Endothelial cell of umbilical vein (primary cell): ENCODE measurements at regions not wholly inside any gene's neighbourhood (a gene's known extent, or its start where the extent isn't known, plus 50 kb on each side); places are given as distances from the start of the nearest gene placed in this dataset.

Experiments used
- BruUV-seq: library from RNA; stranded (reverse); fragments of 400-500 nt; replicated peaks from 2 replicates; lab custom pipeline; 2021; lab: Mats Ljungman, UMichigan
- CTCF ChIA-PET: fragments of 300-600, 350-600 bp; sonication (Branson Sonifier 250); formaldehyde crosslinking; loops from one replicate; lab custom pipeline; 2021; ENCODE audit warnings: antibody characterized with exemption, inconsistent platforms; lab: Charles Lee
- POLR2A ChIA-PET: fragments of 300-600, 350-600 bp; sonication (Branson Sonifier 250); formaldehyde crosslinking; loops from one replicate; lab custom pipeline; 2021; ENCODE audit warnings: antibody characterized with exemption, inconsistent platforms; lab: Charles Lee
- DNase-seq: peaks from one replicate; pipeline ENCODE4 v3.0.0-alpha.2; 2011; ENCODE audit warnings: low read depth, low spot score
- FAIRE-seq: peaks from 2 replicates; lab custom pipeline; 2011; peaks lifted over from hg19 to GRCh38; lab: Jason Lieb, UNC
- H2AFZ ChIP-seq: 2 replicates; pipeline ENCODE4 v1.6.0; 2012; ENCODE audit warnings: low read depth, low read length, control low read depth, inconsistent platforms
- H3K27ac ChIP-seq: 2 replicates; pipeline ENCODE4 v1.5.1; 2011; ENCODE audit warnings: low read depth, mild to moderate bottlenecking, control low read depth, low read length, moderate library complexity; ENCODE audit not compliant: insufficient read depth
- H3K27me3 ChIP-seq, 2 experiments: 2 replicates each; pipeline versions ENCODE4 v1.6.0 to v1.6.1; 2011; ENCODE audit warnings: low read length in 2 of 2, mixed read lengths in 1 of 2; ENCODE audit not compliant: control insufficient read depth in 2 of 2, insufficient read depth in 2 of 2
- H3K36me3 ChIP-seq, 2 experiments: 2 replicates in 1 of 2; 3 replicates in 1 of 2; pipeline ENCODE4 v1.5.1; 2011; ENCODE audit warnings: low read length in 2 of 2, mild to moderate bottlenecking in 1 of 2, moderate library complexity in 1 of 2; ENCODE audit not compliant: control insufficient read depth in 2 of 2, insufficient read depth in 2 of 2; ENCODE audit errors: extremely low read depth in 1 of 2
- H3K4me1 ChIP-seq: 3 replicates; pipeline ENCODE4 v1.5.1; 2011; ENCODE audit warnings: mild to moderate bottlenecking, low read length; ENCODE audit not compliant: control insufficient read depth, insufficient read depth; ENCODE audit errors: extremely low read depth
- H3K4me2 ChIP-seq: 2 replicates; pipeline ENCODE4 v1.6.1; 2011; ENCODE audit warnings: low read length, control low read depth, mixed read lengths; ENCODE audit not compliant: insufficient read depth
- H3K4me3 ChIP-seq, 3 experiments: fragments of 200-600 bp in 1 of 3; sonication (generic), shearing (Covaris generic) in 1 of 3; replicated peaks in 1 of 3; 2 replicates each; pipeline ENCODE4 v1.5.1; 2011 to 2016; ENCODE audit warnings: control low read depth in 3 of 3, low read length in 3 of 3, mild to moderate bottlenecking in 2 of 3, inconsistent platforms in 1 of 3, low read depth in 1 of 3, moderate library complexity in 1 of 3; ENCODE audit not compliant: insufficient read depth in 1 of 3
- H3K79me2 ChIP-seq: 2 replicates; pipeline ENCODE4 v1.6.0; 2012; ENCODE audit warnings: low read length, inconsistent platforms; ENCODE audit not compliant: control insufficient read depth, insufficient read depth
- H3K9ac ChIP-seq: replicated peaks from 2 replicates; pipeline ENCODE3; 2011; ENCODE audit warnings: low read length, control low read depth; ENCODE audit not compliant: insufficient read depth; ENCODE audit errors: extremely low read depth
- H3K9me1 ChIP-seq: replicated peaks from 3 replicates; pipeline ENCODE4 v1.6.0; 2011; ENCODE audit warnings: mild to moderate bottlenecking, low read length; ENCODE audit not compliant: control insufficient read depth, insufficient read depth; ENCODE audit errors: extremely low read depth
- H3K9me3 ChIP-seq: replicated peaks from 2 replicates; pipeline ENCODE4 v1.5.1; 2012; ENCODE audit warnings: low read length, inconsistent platforms; ENCODE audit not compliant: control insufficient read depth, insufficient read depth
- H4K20me1 ChIP-seq: replicated peaks from 2 replicates; pipeline ENCODE3; 2011; ENCODE audit warnings: mild to moderate bottlenecking, low read length; ENCODE audit not compliant: control insufficient read depth, insufficient read depth; ENCODE audit errors: extremely low read depth
- CTCF ChIP-seq, 2 donors: IDR thresholded peaks; 1 replicate in 1 of 2; 2 replicates in 1 of 2; pipeline ENCODE4 v1.5.1; 2011; ENCODE audit warnings: low read length in 2 of 2, mild to moderate bottlenecking in 2 of 2, moderate library complexity in 2 of 2, control low read depth in 1 of 2, inconsistent platforms in 1 of 2, low read depth in 1 of 2; ENCODE audit not compliant: insufficient read depth in 1 of 2; ENCODE audit errors: extremely low read depth in 1 of 2
- EZH2 ChIP-seq: IDR thresholded peaks from 2 replicates; pipeline ENCODE4 v1.6.1; 2012; ENCODE audit warnings: borderline replicate concordance, low read depth, mild to moderate bottlenecking, moderate library complexity, low read length, inconsistent platforms; ENCODE audit not compliant: severe bottlenecking
- FOS ChIP-seq: IDR thresholded peaks from 2 replicates; pipeline ENCODE4 v1.6.1; 2011; ENCODE audit warnings: mild to moderate bottlenecking, low read length, moderate library complexity, borderline replicate concordance; ENCODE audit not compliant: insufficient read depth
- GATA2 ChIP-seq: IDR thresholded peaks from 2 replicates; pipeline ENCODE4 v1.7.0; 2011; ENCODE audit warnings: low read depth, mild to moderate bottlenecking, moderate library complexity, mixed read lengths, low read length; ENCODE audit not compliant: insufficient read length, insufficient read depth
- JUN ChIP-seq: IDR thresholded peaks from 2 replicates; pipeline ENCODE4 v1.6.1; 2011; ENCODE audit warnings: borderline replicate concordance, low read depth; ENCODE audit not compliant: insufficient read length, insufficient read depth
- MAX ChIP-seq: IDR thresholded peaks from 2 replicates; pipeline ENCODE4 v1.6.1; 2011; ENCODE audit not compliant: insufficient read depth, insufficient read length
- MYC ChIP-seq: IDR thresholded peaks from one replicate; pipeline ENCODE4 v1.6.1; 2011; ENCODE audit warnings: mild to moderate bottlenecking, low read depth, low read length
- POLR2A ChIP-seq: IDR thresholded peaks from 2 replicates; pipeline ENCODE4 v1.6.1; 2012; ENCODE audit warnings: low read depth, mild to moderate bottlenecking, control low read depth, low read length
- POLR2AphosphoS5 ChIP-seq: IDR thresholded peaks from 2 replicates; pipeline ENCODE4 v1.6.1; 2012; ENCODE audit warnings: low read depth, mild to moderate bottlenecking, control low read depth, low read length, moderate library complexity; ENCODE audit not compliant: insufficient read depth
- dilution Hi-C: fragments of 300-500 bp; cut with MboI; formaldehyde crosslinking; loops from one replicate; pipeline ENCODE4 v1.15.0; 2019; ENCODE audit warnings: low sequenced_read_pairs; ENCODE audit not compliant: extremely low pct_ligation_motif_present
- intact Hi-C: fragments of 100-400 bp; cut with micrococcal nuclease; formaldehyde crosslinking; loops from one replicate; pipeline ENCODE4 v1.10.0; 2022

GRCh38 chr4:31236639-31237173 lies 516.5 kb downstream of the PCDH7 start:
- Histone ChIP-seq H3K9ac (no peak overlapping the region), H3K4me2 (no peak overlapping the region), H3K27me3 (no peaks in the 10 kb centered on the region), H4K20me1 (no peaks in the 10 kb centered on the region), H3K79me2 (no peaks in the 10 kb centered on the region), H3K4me3 (no peak overlapping the region), H3K36me3 (no peaks in the 10 kb centered on the region), H2AFZ (no peak overlapping the region), H3K27ac (no peak overlapping the region), H3K9me1 (no peaks in the 10 kb centered on the region), H3K9me3 (no peaks in the 10 kb centered on the region), H3K4me1 (peaks cover 4% of the 10 kb centered on the region)
- TF ChIP-seq MAX (no peak), POLR2A (no peak), FOS (no peak), POLR2AphosphoS5 (no peak), MYC (no peak), JUN (no peak), CTCF (IDR thresholded peaks at IDR 0.05; ENCODE audit: extremely low read depth in 1 of 2, insufficient read depth in 1 of 2, low read depth in 1 of 2, low read length in 2 of 2) (no peak), EZH2 (no peak), GATA2 (no peak)
- no TSS peak for BruUV-seq
- intact Hi-C loops (no loop called here), dilution Hi-C loops (no loop called here)
- no peak for FAIRE-seq
- no peak for DNase-seq
- CTCF ChIA-PET, result no interaction called here
- POLR2A ChIA-PET, result no interaction called here
